NT2/D1 (cell line): ENCODE measurements at regions not wholly inside any gene's neighbourhood (a gene's known extent, or its start where the extent isn't known, plus 50 kb on each side); places are given as distances from the start of the nearest gene placed in this dataset.

ENCODE experiments used
- SUZ12 ChIP-seq: IDR thresholded peaks from 2 replicates; pipeline ENCODE4 v1.6.1; 2011; ENCODE audit not compliant: insufficient read length, insufficient read depth; ENCODE audit errors: extremely low read depth
- YY1 ChIP-seq: IDR thresholded peaks from 2 replicates; pipeline ENCODE4 v1.6.1; 2011; ENCODE audit not compliant: insufficient read length, insufficient read depth
- ZNF274 ChIP-seq: IDR thresholded peaks from 2 replicates; pipeline ENCODE4 v1.6.1; 2011; ENCODE audit warnings: mild to moderate bottlenecking, low read depth, low read length

DNA sequence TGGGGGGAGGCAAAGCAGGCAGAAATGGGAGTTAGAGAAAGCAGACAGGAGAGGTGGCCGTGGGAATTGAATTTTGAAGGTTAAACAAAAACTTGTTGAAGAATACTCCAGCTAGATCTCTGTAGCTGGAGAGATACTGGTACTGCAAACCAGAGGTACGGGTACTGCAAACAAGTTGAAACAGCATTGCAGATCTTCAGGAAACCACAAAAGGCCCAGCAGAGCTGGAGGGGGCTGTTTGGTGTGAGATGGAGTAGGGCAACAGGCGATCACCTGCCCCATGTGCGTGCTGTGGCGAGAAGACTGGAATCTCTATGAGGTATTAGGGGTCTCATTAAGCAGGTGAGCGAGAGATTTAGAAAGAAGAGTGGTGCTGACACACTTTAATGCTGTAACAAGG is 77.7 kb upstream of the RGS4 start:
- TF ChIP-seq ZNF274 (no peak), YY1 (no peak), SUZ12 (no peak)
